ENCODE measurements at regions not wholly inside any gene's neighbourhood (a gene's known extent, or its start where the extent isn't known, plus 50 kb on each side); places are given as distances from the start of the nearest gene placed in this dataset.
"Not testable (repeated sequence)": the region's sequence is repeated elsewhere in the genome, so short reads cannot be mapped to it uniquely, and the experiment has no call there.

- not testable (repeated sequence) for DNase-seq
These were observed 107.0 kb downstream of the OTUD1 start for GRCh38 chr10:23545866-23546265.

GRCh38 chr10:23556727-23557440 is 118.0 kb downstream of the OTUD1 start:
- no peak for DNase-seq

GRCh38 chr10:23557777-23558176 is 118.9 kb downstream of the OTUD1 start:
- no peak for DNase-seq

- no peak for DNase-seq
These were observed 119.5 kb downstream of the OTUD1 start for GRCh38 chr10:23558361-23558799.

GRCh38 chr10:23568996-23569395 is 130.1 kb downstream of the OTUD1 start:
- no peak for DNase-seq

GRCh38 chr10:23571884-23572283 is 133.0 kb downstream of the OTUD1 start:
- no peak for DNase-seq

- no peak for DNase-seq
These were observed 143.1 kb downstream of the OTUD1 start for GRCh38 chr10:23581906-23582450.

GRCh38 chr10:23584396-23584795 is 145.5 kb downstream of the OTUD1 start:
- no peak for DNase-seq

- no peak for DNase-seq
These were observed 146.3 kb downstream of the OTUD1 start for GRCh38 chr10:23585186-23585585.

- no peak for DNase-seq
These were observed 146.8 kb downstream of the OTUD1 start for GRCh38 chr10:23585666-23586065.

GRCh38 chr10:23595278-23595677 is 156.4 kb downstream of the OTUD1 start:
- DNase-seq: not testable (repeated sequence)

- no peak for DNase-seq
These were observed 165.7 kb downstream of the OTUD1 start for GRCh38 chr10:23604613-23605012.

GRCh38 chr10:23606456-23606855 is 167.6 kb downstream of the OTUD1 start:
- DNase-seq: no peak

GRCh38 chr10:23608926-23609325 is 170.1 kb downstream of the OTUD1 start:
- no peak for DNase-seq

GRCh38 chr10:23610626-23611307 is 171.9 kb downstream of the OTUD1 start:
- no peak for DNase-seq

GRCh38 chr10:23611308-23612029 is 172.6 kb downstream of the OTUD1 start:
- DNase-seq: no peak

- no peak for DNase-seq
These were observed 175.0 kb downstream of the OTUD1 start for GRCh38 chr10:23613900-23614299.

- DNase-seq: no peak
These were observed 175.6 kb downstream of the OTUD1 start for GRCh38 chr10:23614483-23614882.

- DNase-seq: no peak
These were observed 191.5 kb downstream of the OTUD1 start for GRCh38 chr10:23630376-23630775.

GRCh38 chr10:23630885-23631284 is 192.0 kb downstream of the OTUD1 start:
- DNase-seq: no peak

GRCh38 chr10:23643111-23643780 is 204.4 kb downstream of the OTUD1 start:
- no peak for DNase-seq

- DNase-seq: no peak
These were observed 209.7 kb downstream of the OTUD1 start for GRCh38 chr10:23648618-23649017.

- DNase-seq: no peak
These were observed 217.9 kb downstream of the OTUD1 start for GRCh38 chr10:23656735-23657134.

Data from RPMI8226 (cell line).